Fibroblast of the conjunctiva (primary cell): ENCODE measurements at regions not wholly inside any gene's neighbourhood (a gene's known extent, or its start where the extent isn't known, plus 50 kb on each side); places are given as distances from the start of the nearest gene placed in this dataset.
A peak's percentile ranks its signal among the peaks of the same experiment; 100 is the strongest.

Experiments
- DNase-seq: peaks from one replicate; pipeline ENCODE4 v3.0.0-alpha.2; 2010; ENCODE audit warnings: low read depth

DNA sequence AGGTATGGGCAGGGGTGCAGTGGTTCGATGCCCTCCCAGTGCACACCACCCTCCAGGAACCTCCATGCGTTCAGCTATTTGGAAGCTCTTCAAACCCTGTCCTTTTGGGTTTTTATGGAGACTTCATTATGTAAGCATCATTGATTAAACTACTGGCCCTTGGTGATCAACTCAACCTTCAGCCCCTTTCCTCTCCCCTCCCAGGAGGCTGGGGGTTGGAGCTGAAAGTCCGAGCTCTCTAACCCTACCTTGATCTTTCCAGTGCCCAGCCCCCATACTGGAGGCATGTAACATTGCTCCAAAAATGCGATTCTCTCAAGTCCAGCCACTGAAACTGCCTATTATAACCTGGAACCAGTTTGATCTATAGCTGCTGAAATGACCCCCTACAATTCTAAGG, 188.1 kb downstream of the IPO8 start:
- no peak for DNase-seq

GRCh38 chr12:30506411-30506810, 189.3 kb downstream of the IPO8 start:
- no peak for DNase-seq

DNA sequence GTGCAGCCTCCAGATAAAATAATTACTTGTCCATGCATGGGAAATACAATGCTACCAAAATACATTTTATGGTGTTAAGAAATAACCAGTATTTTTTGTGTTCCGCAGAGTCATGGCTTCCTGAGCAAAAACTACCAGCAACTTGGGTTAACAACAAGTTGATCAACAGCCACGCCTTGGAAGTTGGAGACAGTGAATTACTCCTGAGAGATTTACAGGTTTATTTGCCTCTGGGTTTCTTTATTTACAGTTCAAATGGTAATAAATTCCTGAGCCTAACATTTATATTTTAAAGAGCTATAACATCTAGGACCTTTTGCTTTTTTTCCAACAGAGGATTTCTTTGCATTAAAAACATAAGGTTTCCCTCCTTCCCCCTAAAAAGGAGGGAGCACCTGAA, 194.0 kb downstream of the IPO8 start:
- DNase-seq = no peak

DNA sequence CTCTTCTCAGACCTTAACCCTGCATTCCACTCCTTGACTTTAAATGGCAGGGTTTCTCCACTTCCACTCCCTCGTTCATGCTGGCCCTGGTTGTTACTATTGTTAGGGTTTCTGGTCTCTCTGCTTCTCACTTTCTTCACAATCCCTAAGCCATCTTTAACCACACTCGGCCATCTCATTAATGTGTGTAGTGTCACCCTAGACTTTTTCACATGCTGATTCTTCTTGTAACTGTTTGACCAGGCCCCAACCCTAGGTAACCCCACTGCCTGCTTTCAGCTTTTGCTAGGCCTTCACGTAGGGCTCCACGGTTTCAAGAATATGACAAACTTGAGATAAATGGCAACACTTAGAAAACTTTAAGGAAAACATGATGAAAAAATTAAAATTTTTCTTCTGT, 195.1 kb downstream of the IPO8 start:
- no peak for DNase-seq

DNA sequence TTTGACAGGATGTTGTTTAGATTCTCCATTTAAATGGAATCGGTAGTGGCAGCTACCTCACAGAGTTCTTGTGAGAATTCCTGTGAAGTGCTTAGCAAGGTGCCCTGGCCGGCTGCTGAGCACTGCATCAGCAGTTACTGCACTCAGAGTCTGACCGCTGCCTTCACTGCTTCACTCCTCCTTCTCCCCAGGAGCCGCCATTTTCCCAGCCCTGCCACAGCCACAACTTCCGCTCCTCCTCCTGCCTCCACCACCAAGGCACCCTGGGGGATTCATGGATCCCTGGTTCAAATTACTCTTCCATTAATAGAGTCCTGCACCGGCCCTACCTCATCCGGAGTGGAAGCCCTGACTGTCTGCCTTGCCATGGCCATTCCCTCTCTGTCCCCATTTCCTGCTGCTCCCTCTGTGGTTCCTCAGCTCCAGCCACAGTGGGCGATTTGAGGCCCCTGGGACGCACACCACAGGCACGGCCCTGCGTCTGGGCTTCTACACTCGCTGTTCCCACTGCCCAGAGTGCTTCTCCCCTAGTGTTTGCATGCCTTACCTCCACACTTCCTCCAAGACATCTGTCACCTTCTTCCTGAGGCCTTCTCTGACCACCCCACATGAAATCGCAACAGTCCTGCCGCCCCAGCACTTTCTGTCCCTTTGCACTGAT, 210.3 kb downstream of the IPO8 start:
- no peak for DNase-seq

DNA sequence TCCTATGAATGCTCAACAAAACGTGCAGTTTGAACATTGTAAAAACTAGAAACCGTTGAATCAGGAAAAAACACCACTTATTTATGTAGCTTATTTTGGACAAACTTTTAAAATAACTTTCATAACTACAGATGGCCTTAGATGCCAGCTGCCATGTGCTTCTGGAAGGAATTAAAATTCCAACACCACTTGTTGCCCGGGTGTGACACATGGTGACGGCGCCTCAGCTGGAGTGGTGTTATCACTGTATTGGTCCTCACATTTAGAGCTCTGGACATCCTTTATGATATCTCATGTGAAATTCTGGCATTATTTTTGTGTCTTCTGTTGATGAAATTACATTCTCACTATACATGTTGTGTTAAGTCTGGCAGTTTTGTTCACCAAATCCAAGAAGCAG, 211.0 kb downstream of the IPO8 start:
- no peak for DNase-seq

- DNase-seq = no peak
Measured at GRCh38 chr12:30482650-30483049, 213.0 kb downstream of the IPO8 start.

DNA sequence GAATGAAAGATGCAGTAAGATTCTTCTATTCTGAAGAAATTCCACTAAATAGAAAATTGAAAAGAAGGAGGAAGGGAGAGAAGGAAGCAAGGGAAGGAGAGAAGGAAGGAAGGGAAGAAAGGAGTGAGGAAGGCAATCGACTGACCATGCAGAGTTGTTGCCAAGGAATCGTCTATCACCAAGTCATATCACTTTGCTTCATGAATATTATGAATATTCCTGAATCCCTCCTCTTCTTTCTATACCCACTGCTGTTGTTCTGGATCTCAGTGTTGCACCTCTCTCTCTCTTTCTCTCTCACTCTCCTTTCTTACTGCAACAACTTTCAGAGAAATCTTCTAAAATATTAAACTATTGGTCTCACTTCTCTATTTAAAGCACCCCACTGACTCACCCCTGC, 222.4 kb downstream of the IPO8 start:
- DNase-seq = no peak

GRCh38 chr12:30466093-30466585, 229.5 kb downstream of the IPO8 start:
- no peak for DNase-seq

DNA sequence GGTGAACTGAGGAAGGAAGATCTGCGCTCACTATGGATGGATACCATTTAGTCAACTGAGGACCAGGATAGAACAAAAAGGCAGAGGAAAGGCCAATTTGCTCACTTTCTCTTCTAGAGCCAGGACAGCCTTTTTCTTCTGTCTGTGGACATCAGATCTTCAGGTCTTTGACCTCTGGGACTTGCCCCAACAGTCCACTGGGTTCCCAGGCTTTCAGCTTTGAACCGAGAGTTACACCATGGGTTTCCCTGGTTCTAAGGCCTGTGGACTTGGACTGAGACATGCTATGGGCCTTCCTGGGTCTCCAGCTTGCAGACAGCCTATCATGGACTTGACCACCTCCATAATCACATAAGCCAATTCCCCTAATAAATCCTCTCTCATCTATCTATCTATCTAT, 232.0 kb downstream of the IPO8 start:
- DNase-seq = no peak

DNA sequence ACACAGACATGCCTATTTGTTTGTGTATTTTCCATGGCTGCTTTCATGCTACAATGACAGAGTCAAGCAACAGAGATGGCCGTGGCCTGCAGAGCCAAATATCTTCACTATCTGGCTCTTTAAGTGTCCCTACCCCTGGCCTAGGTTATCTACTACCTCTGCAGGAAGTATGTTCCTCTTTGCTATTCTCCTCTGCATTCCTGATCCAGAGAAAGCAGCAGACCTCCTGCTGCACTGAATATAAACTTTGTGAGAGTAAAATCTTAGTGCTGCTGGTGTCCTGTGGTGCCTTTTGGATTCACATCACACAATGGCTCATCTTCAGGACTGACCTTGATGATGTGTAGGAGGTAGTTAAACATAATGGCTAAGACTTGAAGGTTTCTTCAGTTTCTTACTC, 233.4 kb downstream of the IPO8 start:
- DNase-seq = no peak

- DNase-seq = no peak
Measured at GRCh38 chr12:30461026-30461615, 234.5 kb downstream of the IPO8 start.

DNA sequence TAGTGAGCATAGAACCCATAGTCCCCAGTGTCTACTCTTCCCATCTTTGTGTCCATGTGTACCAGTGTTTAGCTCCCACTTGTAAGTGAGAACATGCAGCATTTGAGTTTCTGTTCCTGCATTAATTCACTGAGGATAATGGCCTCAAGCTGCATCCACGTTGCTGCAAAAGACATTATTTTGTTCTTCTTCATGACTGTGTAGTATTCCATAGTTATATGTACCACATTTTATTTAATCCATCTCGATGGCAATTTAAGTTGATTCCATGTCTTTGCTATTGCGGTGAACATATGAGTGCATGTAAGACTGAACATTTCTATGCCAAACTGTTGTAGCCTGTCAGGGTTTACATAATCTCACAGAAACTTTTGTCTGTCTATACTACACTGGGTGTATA, 237.2 kb downstream of the IPO8 start:
- DNase-seq = no peak

- DNase-seq = peak; percentile 68
Measured at GRCh38 chr12:30457621-30458289, 237.9 kb downstream of the IPO8 start.

DNA sequence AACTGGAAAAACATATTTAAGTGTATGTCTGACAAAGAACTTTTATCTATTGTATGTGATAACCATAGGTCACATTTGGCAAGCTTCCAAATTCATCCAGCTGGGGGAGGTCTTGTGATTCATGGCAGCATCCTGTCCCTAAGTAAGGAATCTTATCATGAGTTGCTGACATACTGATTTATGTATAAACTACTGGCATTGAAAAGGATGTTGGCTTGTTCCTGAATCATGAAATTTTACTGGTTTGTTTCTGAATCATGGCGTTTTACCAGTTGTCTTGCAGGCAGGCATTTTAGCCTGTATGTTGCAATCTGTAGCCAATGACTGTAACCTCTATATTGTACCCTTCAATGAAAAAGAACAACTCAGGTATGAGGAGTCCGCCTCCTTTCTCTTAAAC, 244.8 kb downstream of the IPO8 start:
- no peak for DNase-seq

DNA sequence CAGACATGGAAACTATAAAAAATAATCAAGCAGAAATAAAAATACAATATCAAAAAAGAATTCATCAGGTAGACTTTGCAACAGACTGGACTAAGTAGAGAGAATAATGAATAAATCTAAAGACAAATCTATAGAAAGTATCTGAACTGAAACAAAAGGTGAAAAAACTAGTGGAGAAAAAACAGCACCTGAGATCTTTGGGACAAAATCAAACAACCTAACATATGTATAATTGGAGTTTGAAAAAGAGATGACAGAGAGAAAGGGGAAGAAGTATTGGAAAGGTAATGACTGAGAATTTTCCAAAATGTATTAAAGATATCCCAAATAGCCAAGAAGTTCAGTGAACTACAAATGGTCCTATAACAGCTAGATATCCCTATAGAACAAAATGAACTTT, 245.4 kb downstream of the IPO8 start:
- no peak for DNase-seq

- DNase-seq = no peak
Measured at GRCh38 chr12:30448038-30448437, 247.6 kb downstream of the IPO8 start.

GRCh38 chr12:30447061-30447750, 248.5 kb downstream of the IPO8 start:
- no peak for DNase-seq

GRCh38 chr12:30442461-30442860, 253.2 kb downstream of the IPO8 start:
- no peak for DNase-seq

GRCh38 chr12:30440826-30441602, 254.7 kb downstream of the IPO8 start:
- no peak for DNase-seq

DNA sequence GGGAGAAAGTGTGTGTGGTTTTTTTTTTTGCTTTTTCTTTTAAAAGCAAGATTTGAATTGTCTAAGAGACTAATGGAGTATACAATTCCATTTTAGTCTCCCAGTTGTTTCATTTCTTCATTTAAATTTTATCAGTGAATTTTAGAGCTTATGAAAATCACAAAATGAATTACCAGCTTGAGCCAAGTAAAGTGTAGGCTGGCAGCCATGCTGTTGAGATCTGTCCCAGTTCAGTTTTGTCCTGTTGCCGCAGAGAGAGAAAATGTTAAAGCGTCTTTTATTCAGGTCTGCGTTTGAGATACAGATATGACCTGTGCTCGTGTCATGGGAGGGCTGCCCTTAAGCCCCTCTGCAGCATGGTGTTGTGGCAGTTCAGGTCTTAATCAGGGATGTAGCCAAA, 256.5 kb downstream of the IPO8 start:
- DNase-seq = no peak

- DNase-seq = no peak
Measured at GRCh38 chr12:30438601-30439041, 257.0 kb downstream of the IPO8 start.
